GM19351 (cell line): ENCODE measurements at regions not wholly inside any gene's neighbourhood (a gene's known extent, or its start where the extent isn't known, plus 50 kb on each side); places are given as distances from the start of the nearest gene placed in this dataset.
A peak's percentile ranks its signal among the peaks of the same experiment; 100 is the strongest.

ENCODE experiments used
- ATAC-seq: cut with Tn5 transposase; IDR thresholded peaks from one replicate; pipeline ENCODE4 v1.9.1; 2021; ENCODE audit warnings: mild to moderate bottlenecking, moderate library complexity; ENCODE audit not compliant: unreplicated experiment

DNA sequence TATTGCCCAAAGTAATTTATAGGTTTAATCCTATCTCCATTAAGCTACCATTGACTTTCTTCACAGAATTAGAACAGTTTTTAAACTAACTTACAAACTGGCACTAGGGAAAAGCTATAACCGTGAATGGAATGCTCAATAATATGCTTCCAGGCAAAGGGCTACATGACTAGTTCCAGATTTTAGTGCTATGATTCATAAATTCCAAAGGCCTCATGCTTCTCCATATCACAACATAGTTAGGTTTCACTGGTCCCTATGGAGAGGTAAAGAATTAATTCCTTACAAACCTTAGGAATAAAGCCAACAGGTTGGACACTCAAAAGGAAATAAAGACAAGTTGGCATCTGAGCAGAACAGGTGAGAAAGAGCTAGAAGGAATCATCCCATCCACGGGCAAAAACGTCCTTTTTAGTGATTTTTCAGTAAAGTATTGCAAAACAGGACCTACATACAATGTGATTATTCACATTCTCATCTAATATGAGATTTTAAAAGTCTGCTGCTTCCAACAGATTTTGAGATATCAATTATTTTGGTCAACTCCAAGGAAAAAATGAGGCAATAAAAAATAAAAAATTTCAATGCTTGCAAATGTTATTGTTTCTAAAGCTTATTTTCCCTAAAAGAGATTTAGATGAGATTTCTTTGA, 97.0 kb upstream of the TARS1 start:
- ATAC-seq, result no peak

DNA sequence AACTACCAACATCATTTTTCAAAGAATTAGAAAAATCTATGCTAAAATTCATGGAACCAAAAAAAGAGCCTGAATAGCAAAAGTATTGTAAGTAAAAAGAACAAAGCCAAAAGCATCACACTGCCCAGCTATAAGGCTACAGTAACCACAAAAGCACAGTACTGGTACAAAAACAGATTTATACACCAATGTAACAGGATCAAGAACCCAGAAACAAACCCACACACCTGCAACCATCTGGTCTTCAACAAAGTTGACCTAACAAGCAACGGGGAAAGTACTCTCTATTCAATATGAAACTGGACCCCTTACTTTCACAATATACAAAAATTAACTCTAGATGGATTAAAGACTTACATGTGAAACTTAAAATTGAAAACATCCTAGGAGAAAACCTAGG, 94.2 kb upstream of the TARS1 start:
- peak; percentile 78 for ATAC-seq

DNA sequence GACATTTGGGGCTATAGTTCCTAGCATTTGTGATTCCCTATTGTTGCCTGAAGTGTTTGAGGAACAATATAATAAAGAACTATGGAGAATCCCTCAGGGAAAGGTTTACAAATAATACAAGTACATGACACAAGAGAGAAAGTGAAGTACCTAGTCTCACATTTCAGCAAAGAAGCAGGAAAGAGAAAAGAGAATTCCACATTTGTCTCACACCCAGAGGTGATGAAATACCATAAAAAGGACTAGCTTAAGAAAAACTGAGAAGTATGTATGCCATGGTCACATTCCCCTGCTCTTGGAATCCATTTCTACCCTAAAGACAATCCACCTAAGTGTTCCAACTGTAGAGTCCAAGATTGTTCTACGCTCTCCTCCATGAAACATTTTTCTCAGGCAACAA, 79.0 kb upstream of the TARS1 start:
- no peak for ATAC-seq

DNA sequence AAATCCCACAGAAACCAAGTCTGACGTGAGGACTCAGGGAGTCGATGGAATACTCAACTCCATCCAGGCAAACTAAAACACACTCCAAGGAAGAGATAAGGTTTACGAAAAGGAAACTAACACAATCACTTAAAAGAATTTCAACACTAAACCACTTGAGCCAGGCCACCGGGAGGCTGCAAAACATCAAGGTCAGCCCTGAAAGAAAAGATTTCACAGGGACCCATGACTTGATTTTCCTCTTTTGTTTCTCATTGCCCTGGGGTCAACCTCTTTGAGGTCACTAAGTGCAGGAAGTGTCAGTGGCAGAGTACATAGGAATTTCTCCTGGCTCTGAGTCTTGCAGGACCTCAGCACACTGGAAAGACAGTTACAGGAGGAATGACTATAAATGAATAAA, 77.8 kb upstream of the TARS1 start:
- no peak for ATAC-seq

DNA sequence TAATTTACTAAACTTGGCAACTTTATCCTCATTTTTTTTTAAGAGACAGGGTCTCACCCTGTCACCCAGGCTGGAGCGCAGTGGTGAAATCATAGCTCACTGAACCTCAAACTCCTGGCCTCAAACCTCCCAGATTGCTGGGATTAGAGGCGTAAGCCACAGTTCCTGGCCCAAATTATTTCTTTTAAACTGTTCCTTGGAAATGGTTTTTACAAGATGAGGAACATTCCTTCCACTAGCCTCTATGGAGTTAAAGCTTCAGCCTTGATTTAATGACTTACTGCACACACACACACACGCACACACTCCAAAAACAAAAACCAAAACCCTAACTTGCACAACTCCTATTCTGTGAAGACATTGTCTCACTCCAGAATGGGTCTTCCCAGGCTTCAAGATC, 77.2 kb upstream of the TARS1 start:
- ATAC-seq, result no peak

DNA sequence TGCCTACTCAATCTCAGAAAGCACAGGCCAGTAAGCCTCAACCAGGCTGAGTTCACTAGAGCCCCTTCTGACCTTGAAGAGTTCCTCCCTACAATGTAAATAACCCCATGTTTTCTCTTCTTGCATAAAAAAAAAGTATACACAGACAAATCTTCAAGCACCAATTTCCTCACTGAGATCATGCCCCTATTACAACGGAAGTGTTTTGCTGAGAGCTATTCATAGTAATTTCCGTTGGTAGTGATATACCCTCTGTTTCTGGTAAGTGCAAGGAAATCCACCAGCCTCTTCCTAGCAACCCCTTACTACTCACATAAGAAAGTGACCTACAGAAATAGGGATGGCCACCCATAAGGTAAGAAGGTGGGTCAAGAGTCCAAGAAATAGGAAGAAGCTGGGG, 76.4 kb upstream of the TARS1 start:
- ATAC-seq, result no peak

DNA sequence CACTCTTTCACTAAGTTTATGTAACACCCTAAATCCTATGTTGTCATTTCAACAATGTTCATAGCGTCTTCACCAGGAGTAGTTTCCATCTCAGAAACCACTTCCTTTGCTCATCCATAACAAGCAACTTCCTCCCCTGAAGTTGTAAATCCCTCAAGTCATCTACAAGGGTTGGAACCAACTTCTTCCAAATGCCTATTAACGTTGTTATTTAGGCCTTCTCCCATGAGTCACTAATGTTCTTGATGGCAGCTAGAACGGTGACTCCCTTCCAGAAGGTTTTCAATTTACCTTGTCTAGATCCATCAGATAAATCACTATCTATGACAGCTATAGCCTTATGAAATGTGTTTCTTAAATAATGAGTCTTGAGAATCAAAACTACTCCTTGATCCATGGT, 73.3 kb upstream of the TARS1 start:
- no peak for ATAC-seq

DNA sequence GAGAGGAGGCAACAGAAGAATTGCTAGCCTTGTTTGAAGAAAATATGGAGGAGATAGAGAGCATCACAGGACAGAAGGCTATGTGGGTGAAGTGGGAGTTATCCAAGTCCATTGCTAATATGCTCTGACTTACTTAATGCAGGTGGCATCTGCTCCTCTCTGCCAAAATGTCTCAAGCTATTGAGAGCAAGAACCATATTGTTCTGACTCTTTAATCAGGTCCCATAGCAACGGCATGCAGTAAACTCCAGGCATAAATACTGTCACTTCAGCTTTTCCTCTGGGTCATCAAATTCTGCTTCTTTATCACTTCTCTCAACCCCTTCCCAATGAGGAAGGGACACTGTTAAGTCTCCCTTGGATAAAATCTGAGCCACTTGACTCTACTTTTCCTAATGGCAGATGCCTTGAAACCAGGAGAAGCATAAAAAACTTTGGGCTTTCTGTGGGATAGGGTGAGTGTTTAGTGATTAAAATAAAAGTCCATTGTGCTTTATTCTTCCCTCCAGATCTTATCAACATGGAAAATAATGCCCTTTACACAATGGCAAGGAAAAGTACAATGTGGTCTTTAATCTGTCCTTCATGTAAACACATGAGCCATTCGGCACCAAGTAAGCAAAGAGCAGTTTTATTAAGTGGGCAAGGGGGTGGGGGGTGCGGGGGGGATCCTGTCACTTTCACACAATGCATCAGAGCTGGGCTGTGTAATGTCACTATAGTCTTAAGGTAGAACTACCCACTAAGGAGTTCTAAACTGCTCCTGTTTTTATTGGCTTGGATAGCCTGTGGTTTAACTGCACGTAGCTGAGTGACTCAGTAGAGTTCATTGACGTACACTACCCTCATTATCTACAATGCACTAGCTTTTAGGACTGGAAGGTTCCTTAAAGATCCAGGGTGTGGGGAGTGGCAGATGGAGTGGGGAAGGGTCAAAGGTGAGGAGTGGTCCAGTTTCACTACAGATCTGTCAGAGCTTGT, 71.0 kb upstream of the TARS1 start:
- ATAC-seq, result no peak

DNA sequence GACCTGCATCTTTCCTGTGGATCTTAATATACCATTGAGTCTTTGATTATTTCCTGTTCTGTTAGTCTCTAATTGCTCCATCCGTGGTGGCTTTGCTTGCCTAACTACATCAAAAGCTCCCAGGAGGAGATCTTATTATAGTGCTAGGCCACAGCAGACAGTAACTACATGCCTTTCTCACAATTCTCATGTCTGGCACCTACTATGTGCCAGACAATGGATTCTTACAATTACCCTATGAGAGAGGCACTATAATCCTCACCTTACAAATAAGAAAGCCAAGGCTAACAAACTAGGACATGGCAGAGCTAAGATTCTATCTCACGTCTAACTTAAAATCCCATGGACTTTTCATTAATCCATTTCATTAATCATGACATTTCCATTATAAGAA, 70.3 kb upstream of the TARS1 start:
- ATAC-seq, result no peak

DNA sequence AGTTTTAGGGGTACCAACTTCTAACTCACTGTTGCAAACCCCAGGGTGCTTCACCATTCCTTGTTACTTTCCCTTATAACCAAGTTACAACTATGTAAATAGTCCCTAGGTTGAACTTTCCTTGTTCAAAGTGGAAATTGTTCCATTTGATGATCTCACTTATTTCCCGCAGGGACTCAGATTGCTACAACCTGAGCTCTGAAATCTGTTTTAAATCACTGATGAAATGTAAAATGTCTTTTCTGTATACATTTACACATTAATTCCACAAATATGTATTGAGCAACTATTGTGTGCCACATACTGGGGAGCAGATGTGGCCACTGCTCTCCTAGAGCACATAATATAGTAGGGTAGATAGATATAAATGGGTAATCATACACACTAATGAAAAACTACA, 69.1 kb upstream of the TARS1 start:
- ATAC-seq, result no peak

DNA sequence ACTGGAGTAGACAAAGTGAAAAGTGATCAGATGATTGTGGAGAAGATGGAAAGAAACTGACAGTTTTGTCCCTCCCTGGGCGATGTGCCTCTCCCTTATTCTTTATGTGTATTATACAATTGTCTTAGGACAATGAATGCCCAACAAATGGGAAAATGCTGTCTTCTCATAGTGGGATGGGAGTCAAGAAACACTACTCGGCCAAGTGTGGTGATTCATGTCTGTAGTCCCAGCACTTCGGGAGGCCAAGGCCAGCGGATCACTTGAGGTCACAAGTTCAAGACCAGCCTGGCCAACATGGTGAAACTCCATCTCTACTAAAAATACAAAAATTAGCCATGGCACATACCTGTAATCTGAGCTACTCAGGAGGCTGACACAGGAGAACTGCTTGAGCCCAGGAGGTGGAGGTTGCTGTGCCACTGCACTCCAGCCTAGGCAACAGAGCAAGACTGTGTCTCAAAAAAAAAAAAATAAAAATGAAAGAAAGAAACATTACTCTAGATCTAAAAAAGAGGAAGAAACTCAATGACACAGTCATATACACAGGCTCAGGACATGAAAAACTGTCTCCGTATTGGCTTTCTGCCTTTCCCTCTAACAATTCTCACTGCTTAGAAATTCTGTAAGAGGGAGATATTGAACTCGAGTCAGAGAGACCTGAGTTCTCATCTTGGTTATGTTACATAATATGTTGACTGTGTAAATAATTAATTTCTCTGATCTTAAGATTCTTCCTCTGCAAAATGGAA, 67.9 kb upstream of the TARS1 start:
- ATAC-seq, result no peak

DNA sequence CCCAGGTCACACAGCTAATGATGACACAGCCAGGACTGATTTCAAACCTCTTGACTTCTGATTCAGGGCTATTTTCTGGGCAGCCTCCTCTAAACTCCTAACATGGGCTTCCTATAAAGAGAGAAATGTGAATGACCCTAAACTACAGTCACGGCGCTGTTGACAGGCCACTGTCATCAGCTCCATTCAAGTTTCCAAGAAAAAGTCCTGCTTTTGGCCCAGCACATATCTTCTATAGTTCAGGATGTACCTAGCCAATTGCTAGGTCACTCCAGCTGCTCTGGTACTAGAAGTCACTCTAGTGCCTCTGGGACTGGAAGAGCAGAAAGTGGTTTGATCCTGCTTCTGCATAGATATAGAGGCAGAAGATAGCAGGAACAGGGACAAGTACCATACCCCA, 64.9 kb upstream of the TARS1 start:
- ATAC-seq, result no peak

DNA sequence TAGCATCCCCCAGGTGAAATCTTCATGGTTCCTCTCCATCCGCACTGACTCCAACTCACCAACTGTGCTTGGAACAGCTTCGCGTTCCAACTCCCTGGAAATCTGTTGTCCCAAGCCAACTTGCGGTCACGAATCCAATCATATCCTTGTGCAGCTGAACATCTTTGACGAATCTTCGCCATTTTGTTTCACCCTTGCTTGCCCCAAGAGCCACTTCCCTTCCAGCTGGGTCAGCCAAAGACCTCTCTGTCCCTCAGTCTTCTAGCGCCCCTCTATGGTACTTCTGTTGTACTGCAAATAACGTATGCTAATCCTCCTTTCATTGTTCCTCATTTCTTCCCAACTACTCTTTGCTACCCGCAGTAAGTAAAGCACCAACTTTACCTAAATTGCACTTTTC, 61.0 kb upstream of the TARS1 start:
- ATAC-seq, result peak; percentile 68

DNA sequence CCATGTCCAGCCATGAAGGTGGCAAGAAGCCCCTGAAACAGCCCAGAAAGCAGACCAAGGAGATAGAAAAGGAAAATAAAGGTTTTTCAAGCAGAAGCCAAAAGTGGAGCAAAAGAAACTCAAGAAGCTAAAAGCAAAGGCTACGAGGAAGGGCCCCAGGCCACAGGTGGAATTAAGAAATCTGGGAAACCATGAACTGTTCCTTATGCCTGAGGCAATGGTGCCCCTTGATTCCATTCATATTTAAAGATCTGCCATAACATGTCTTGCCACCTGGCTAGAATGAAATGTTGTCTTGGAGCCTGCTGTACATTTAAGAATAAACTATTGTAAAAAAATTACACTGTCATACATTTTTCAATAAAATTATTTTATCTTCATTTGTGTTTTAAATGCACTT, 59.5 kb upstream of the TARS1 start:
- no peak for ATAC-seq
